SK-N-SH treated with all-trans-retinoic acid at 6 μM for 48 hours (cell line): ENCODE measurements at regions not wholly inside any gene's neighbourhood (a gene's known extent, or its start where the extent isn't known, plus 50 kb on each side); places are given as distances from the start of the nearest gene placed in this dataset.

Experiments used
- ATAC-seq: fragments of 200-7000 bp; cut with Tn5 transposase; 3 replicates; pipeline ENCODE4 v1.9.1; 2020; ENCODE audit warnings: mild to moderate bottlenecking, moderate library complexity
- ARNTL ChIP-seq: fragments of 450-650 bp; formaldehyde crosslinking; IDR thresholded peaks from 2 replicates; pipeline ENCODE4 v1.5.0; 2020; ENCODE audit warnings: low read depth, mild to moderate bottlenecking, moderate library complexity, borderline replicate concordance
- CSDC2 ChIP-seq: fragments of 250-450 bp; sonication (Bioruptor Pico); IDR thresholded peaks from 2 replicates; pipeline ENCODE4 v1.5.0; 2020; ENCODE audit warnings: mild to moderate bottlenecking, moderate library complexity
- ESRRG ChIP-seq: fragments of 250-450 bp; sonication (Bioruptor Pico); IDR thresholded peaks from 2 replicates; pipeline ENCODE4 v1.6.1; 2021; ENCODE audit warnings: mild to moderate bottlenecking
- GLIS3 ChIP-seq: fragments of 250-450 bp; sonication (Bioruptor Pico); IDR thresholded peaks from 2 replicates; pipeline ENCODE4 v1.5.0; 2020; ENCODE audit warnings: mild to moderate bottlenecking, moderate library complexity
- RARB ChIP-seq: fragments of 250-450 bp; sonication (Bioruptor Pico); IDR thresholded peaks from 2 replicates; pipeline ENCODE4 v1.8.0; 2021; ENCODE audit warnings: mild to moderate bottlenecking, moderate library complexity
- SNAI2 ChIP-seq: fragments of 250-450 bp; sonication (Bioruptor Pico); IDR thresholded peaks from 2 replicates; pipeline ENCODE4 v1.5.0; 2020; ENCODE audit warnings: mild to moderate bottlenecking, moderate library complexity
- TCF4 ChIP-seq: fragments of 250-450 bp; sonication (Bioruptor Pico); IDR thresholded peaks from 2 replicates; pipeline ENCODE4 v1.8.0; 2021; ENCODE audit warnings: mild to moderate bottlenecking, moderate library complexity, borderline replicate concordance
- TOX ChIP-seq: fragments of 250-450 bp; sonication (Bioruptor Pico); IDR thresholded peaks from 2 replicates; pipeline ENCODE4 v1.8.0; 2021; ENCODE audit warnings: mild to moderate bottlenecking, moderate library complexity, borderline replicate concordance
- ZC3H10 ChIP-seq: fragments of 250-450 bp; sonication (Bioruptor Pico); IDR thresholded peaks from 2 replicates; pipeline ENCODE4 v1.5.1; 2021; ENCODE audit warnings: mild to moderate bottlenecking, moderate library complexity
- ZFP3 ChIP-seq: fragments of 250-450 bp; sonication (Bioruptor Pico); IDR thresholded peaks from 2 replicates; pipeline ENCODE4 v1.5.0; 2020; ENCODE audit warnings: mild to moderate bottlenecking, moderate library complexity
- ZFP30 ChIP-seq: fragments of 450-650 bp; formaldehyde crosslinking; IDR thresholded peaks from 2 replicates; pipeline ENCODE4 v1.5.0; 2022; ENCODE audit warnings: mild to moderate bottlenecking, moderate library complexity
- ZNF565 ChIP-seq: fragments of 450-650 bp; formaldehyde crosslinking; conservative IDR thresholded peaks from 2 replicates; pipeline ENCODE4 v1.5.0; 2020; ENCODE audit warnings: low read depth, mild to moderate bottlenecking, moderate library complexity
- ZNF70 ChIP-seq: fragments of 450-650 bp; formaldehyde crosslinking; IDR thresholded peaks from 2 replicates; pipeline ENCODE4 v1.5.0; 2020; ENCODE audit warnings: mild to moderate bottlenecking, moderate library complexity
- ZNF8 ChIP-seq: fragments of 450-650 bp; formaldehyde crosslinking; IDR thresholded peaks from 2 replicates; pipeline ENCODE4 v1.5.0; 2020; ENCODE audit warnings: mild to moderate bottlenecking, moderate library complexity
- TF ChIP-seq, protein P1 (sequence below): fragments of 250-450 bp; sonication (Bioruptor Pico); IDR thresholded peaks from 2 replicates; pipeline ENCODE4 v1.5.0; 2020; ENCODE audit warnings: mild to moderate bottlenecking, moderate library complexity
- TF ChIP-seq, protein P2 (sequence below): fragments of 250-450 bp; sonication (Bioruptor Pico); IDR thresholded peaks from 2 replicates; pipeline ENCODE4 v1.8.0; 2021; ENCODE audit warnings: low read depth, mild to moderate bottlenecking, moderate library complexity, borderline replicate concordance
- TF ChIP-seq, protein P3 (sequence below): fragments of 250-450 bp; sonication (Bioruptor Pico); IDR thresholded peaks from 2 replicates; pipeline ENCODE4 v1.5.1; 2021; ENCODE audit warnings: mild to moderate bottlenecking, moderate library complexity
- TF ChIP-seq, protein P4 (sequence below): fragments of 250-450 bp; sonication (Bioruptor Pico); IDR thresholded peaks from 2 replicates; pipeline ENCODE4 v1.8.0; 2020; ENCODE audit warnings: mild to moderate bottlenecking, moderate library complexity, borderline replicate concordance

DNA sequence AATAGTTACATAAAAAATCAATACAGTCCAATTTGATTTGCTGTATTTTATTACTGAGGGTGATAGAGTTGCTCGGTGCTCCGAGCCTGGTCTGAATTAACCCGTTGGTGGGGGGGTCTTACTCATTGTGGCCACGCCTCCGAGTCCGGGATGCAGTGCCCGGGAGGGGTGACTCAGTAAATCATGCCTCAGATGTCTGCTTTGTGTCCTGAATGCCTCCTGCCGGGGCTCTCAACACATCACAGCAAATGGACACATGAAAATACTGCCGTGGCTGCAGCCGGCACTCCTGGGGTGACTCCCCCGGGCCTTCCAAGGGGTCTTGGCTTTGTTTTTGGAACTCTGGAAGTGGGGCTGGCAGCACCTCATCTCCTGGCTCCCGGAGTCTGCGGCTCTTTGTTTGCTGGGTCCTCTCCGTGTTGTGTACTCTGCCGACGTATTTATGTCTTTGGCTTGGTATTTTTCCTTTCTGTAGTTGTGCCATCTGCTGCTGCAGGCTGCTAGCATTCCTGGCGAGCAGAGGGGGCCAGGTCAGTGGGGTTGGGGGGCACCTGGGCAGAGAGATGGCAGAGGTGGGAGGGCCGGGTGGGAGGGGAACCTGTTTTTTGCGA lies 129.0 kb downstream of the AACS start (continued):
- TF ChIP-seq, protein P1, sequence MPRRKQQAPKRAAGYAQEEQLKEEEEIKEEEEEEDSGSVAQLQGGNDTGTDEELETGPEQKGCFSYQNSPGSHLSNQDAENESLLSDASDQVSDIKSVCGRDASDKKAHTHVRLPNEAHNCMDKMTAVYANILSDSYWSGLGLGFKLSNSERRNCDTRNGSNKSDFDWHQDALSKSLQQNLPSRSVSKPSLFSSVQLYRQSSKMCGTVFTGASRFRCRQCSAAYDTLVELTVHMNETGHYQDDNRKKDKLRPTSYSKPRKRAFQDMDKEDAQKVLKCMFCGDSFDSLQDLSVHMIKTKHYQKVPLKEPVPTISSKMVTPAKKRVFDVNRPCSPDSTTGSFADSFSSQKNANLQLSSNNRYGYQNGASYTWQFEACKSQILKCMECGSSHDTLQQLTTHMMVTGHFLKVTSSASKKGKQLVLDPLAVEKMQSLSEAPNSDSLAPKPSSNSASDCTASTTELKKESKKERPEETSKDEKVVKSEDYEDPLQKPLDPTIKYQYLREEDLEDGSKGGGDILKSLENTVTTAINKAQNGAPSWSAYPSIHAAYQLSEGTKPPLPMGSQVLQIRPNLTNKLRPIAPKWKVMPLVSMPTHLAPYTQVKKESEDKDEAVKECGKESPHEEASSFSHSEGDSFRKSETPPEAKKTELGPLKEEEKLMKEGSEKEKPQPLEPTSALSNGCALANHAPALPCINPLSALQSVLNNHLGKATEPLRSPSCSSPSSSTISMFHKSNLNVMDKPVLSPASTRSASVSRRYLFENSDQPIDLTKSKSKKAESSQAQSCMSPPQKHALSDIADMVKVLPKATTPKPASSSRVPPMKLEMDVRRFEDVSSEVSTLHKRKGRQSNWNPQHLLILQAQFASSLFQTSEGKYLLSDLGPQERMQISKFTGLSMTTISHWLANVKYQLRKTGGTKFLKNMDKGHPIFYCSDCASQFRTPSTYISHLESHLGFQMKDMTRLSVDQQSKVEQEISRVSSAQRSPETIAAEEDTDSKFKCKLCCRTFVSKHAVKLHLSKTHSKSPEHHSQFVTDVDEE, result no peak
- TF ChIP-seq ZNF70 (CRISPR knock-in tag) (no peak), ARNTL (CRISPR knock-in tag) (no peak), ZC3H10 (CRISPR knock-in tag) (no peak), CSDC2 (CRISPR knock-in tag) (no peak), ZNF8 (no peak), SNAI2 (CRISPR knock-in tag) (no peak), ZFP3 (no peak), ZFP30 (no peak)

DNA sequence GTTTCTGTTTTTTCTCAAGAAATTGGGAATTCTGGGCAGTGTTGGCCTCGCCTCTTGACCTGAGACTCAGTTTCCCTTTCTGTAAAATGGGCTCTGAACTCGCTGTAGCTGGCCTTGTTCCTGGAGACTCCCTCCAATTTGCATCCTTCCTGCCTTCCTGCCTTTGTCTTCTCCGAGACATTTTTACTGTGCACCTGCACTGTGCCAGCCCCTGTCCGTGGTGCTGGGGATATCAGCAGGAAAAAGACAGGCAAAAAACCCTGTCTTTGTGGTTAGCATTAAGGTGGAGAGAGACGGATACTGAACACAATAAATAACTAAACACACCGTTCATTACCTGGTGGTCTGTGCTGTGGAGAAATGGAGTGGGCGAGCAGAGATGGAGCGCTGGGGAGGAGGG lies 129.8 kb downstream of the AACS start:
- ATAC-seq, result peak; percentile 39; the same call in 1 of the 3 replicates
- no peak for TF ChIP-seq ARNTL (CRISPR knock-in tag)
- TF ChIP-seq ZNF70 (CRISPR knock-in tag), result no peak
- no peak for TF ChIP-seq CSDC2 (CRISPR knock-in tag)
- TF ChIP-seq TOX (CRISPR knock-in tag), result no peak
- TF ChIP-seq, protein P2, sequence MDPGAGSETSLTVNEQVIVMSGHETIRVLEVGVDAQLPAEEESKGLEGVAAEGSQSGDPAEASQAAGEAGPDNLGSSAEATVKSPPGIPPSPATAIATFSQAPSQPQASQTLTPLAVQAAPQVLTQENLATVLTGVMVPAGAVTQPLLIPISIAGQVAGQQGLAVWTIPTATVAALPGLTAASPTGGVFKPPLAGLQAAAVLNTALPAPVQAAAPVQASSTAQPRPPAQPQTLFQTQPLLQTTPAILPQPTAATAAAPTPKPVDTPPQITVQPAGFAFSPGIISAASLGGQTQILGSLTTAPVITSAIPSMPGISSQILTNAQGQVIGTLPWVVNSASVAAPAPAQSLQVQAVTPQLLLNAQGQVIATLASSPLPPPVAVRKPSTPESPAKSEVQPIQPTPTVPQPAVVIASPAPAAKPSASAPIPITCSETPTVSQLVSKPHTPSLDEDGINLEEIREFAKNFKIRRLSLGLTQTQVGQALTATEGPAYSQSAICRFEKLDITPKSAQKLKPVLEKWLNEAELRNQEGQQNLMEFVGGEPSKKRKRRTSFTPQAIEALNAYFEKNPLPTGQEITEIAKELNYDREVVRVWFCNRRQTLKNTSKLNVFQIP (CRISPR knock-in tag), result no peak
- no peak for TF ChIP-seq ZC3H10 (CRISPR knock-in tag)
- no peak for TF ChIP-seq ZNF8
- TF ChIP-seq TCF4 (CRISPR knock-in tag), result no peak
- TF ChIP-seq ZNF565 (CRISPR knock-in tag), result no peak

DNA sequence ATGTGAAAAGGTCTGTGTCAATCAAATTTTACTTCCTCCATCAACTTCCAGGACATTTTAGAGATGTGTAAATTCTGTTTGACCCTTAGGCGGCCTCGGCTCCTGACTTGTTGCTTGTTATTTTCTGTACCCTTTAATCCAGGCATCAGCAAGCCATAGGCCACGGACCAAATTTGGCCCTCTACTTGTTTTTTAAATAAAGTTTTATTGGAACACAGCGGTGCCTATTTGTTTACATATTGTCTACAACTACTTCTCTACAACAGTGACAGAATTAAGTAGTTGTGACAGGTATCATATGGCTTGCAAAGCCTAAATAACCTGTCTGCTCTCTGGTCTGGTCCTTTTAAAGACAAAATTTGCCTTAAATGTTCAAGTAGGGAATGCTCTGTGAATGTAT lies 132.1 kb downstream of the AACS start:
- TF ChIP-seq ZC3H10 (CRISPR knock-in tag), result no peak
- TF ChIP-seq, protein P1, result no peak
- no peak for TF ChIP-seq SNAI2 (CRISPR knock-in tag)
- TF ChIP-seq, protein P3, sequence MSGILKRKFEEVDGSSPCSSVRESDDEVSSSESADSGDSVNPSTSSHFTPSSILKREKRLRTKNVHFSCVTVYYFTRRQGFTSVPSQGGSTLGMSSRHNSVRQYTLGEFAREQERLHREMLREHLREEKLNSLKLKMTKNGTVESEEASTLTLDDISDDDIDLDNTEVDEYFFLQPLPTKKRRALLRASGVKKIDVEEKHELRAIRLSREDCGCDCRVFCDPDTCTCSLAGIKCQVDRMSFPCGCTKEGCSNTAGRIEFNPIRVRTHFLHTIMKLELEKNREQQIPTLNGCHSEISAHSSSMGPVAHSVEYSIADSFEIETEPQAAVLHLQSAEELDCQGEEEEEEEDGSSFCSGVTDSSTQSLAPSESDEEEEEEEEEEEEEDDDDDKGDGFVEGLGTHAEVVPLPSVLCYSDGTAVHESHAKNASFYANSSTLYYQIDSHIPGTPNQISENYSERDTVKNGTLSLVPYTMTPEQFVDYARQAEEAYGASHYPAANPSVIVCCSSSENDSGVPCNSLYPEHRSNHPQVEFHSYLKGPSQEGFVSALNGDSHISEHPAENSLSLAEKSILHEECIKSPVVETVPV (CRISPR knock-in tag), result no peak
- no peak for TF ChIP-seq GLIS3 (CRISPR knock-in tag)
- no peak for TF ChIP-seq ESRRG (CRISPR knock-in tag)
- TF ChIP-seq, protein P2 (CRISPR knock-in tag), result no peak
- no peak for TF ChIP-seq RARB (CRISPR knock-in tag)
- TF ChIP-seq, protein P4, sequence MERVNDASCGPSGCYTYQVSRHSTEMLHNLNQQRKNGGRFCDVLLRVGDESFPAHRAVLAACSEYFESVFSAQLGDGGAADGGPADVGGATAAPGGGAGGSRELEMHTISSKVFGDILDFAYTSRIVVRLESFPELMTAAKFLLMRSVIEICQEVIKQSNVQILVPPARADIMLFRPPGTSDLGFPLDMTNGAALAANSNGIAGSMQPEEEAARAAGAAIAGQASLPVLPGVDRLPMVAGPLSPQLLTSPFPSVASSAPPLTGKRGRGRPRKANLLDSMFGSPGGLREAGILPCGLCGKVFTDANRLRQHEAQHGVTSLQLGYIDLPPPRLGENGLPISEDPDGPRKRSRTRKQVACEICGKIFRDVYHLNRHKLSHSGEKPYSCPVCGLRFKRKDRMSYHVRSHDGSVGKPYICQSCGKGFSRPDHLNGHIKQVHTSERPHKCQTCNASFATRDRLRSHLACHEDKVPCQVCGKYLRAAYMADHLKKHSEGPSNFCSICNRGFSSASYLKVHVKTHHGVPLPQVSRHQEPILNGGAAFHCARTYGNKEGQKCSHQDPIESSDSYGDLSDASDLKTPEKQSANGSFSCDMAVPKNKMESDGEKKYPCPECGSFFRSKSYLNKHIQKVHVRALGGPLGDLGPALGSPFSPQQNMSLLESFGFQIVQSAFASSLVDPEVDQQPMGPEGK (CRISPR knock-in tag), result no peak
- no peak for ATAC-seq
